HG02798 (cell line): ENCODE measurements at regions not wholly inside any gene's neighbourhood (a gene's known extent, or its start where the extent isn't known, plus 50 kb on each side); places are given as distances from the start of the nearest gene placed in this dataset.

Experiments
- ATAC-seq: cut with Tn5 transposase; IDR thresholded peaks from one replicate; pipeline ENCODE4 v1.9.1; 2021; ENCODE audit warnings: mild to moderate bottlenecking; ENCODE audit not compliant: unreplicated experiment, poor library complexity

DNA sequence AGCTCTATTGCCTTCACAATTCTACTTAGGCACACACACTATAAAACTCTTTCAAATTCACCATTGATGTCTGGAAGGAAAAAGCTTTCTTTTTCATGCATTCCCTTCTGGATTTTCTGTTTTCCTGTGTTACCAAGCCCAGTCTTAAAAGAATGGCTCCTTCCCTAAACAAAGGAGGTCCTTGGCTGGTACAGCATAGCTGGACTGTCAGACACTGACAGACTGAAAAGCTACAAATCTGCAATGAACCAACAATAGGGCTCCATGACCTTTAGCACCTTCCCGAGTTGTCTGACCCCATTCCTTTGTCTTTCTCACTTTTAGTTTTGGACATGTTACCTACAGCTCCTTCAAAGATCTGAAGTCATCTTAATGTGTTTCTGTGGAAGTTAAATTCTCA is 382.5 kb downstream of the TMEM161B start:
- no peak for ATAC-seq

DNA sequence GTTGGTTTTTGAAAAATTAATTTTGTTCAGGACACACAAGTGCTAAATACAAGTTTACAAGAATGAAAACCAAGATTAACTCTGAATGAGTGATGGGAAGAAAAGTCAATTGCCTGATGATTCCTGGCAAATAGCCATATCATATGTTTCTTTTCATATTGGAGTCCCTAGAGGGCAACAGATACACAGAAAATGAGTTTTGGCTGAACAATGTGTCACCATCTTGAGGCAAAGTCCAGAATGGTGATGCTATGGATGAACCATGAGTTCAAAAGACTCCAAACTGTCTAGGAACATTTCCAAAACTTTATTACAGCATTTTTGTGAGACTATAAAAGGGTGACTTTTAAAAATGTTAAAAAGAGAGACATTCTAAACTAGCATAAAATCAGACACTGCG is 382.9 kb downstream of the TMEM161B start:
- ATAC-seq, result no peak

GRCh38 chr5:87877495-87877894 is 391.1 kb downstream of the TMEM161B start:
- no peak for ATAC-seq

GRCh38 chr5:87877023-87877422 is 391.6 kb downstream of the TMEM161B start:
- peak; percentile 31 for ATAC-seq

DNA sequence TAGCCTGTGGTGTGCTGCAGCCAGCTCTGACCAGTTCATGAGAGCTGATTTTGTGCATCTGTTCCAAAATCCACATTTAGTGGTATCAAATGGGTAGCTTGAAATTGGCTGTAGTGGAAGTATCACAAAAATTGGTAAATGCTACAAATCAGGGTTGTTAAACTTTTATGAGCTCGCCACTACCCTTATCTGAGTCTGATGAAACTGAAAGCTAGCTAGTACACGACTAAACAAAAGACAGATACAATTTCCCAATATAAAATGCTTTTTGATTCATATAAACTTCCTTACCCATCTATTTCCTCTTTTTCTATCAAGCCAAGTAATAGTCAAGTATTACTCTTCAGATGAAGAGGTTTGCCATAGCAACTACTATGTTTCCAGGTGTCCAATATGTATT is 392.0 kb downstream of the TMEM161B start:
- peak; percentile 41 for ATAC-seq

DNA sequence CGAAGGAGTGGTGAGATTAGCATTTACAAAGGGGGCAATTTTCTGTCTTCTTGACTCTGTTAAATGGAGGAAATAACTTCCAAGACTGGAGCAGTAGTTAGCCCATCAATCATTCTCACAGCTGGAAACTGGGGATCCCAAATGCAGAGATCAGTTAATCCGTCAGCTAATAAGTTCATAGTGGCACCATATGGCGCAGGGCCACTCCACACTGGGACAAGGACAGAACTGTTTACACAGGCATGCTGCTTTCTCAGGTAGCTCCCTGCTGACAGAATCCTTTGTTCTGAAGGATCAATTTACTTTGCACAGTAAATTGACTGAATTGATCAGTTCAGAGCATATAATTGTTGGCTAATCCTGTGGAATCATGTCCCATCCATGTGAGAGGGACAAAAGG is 395.7 kb downstream of the TMEM161B start:
- no peak for ATAC-seq

DNA sequence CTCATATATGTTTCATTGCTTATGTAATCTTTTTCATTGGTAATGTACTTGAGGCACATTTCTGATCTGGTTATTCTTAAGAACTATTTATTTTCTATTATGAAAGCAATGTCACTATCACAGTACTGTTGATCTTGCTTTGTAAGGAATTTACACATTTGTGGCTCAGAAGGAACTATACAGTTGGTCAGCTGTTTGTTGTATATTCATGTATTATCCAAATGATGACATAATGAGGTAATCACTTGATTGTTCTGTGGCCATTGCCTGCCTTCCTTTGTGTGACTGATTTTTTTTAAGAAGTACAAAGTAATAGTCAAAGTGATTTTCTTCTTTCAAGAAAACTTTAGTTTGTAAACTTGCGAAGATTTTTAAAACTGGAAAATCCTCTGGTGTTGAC is 399.9 kb downstream of the TMEM161B start:
- no peak for ATAC-seq

GRCh38 chr5:87867281-87867680 is 401.4 kb downstream of the TMEM161B start:
- ATAC-seq, result no peak

GRCh38 chr5:87853541-87853940 is 415.1 kb downstream of the TMEM161B start:
- no peak for ATAC-seq

GRCh38 chr5:87851603-87852002 is 417.0 kb downstream of the TMEM161B start:
- no peak for ATAC-seq

- ATAC-seq, result no peak
These were observed 417.8 kb downstream of the TMEM161B start for GRCh38 chr5:87850843-87851242.

DNA sequence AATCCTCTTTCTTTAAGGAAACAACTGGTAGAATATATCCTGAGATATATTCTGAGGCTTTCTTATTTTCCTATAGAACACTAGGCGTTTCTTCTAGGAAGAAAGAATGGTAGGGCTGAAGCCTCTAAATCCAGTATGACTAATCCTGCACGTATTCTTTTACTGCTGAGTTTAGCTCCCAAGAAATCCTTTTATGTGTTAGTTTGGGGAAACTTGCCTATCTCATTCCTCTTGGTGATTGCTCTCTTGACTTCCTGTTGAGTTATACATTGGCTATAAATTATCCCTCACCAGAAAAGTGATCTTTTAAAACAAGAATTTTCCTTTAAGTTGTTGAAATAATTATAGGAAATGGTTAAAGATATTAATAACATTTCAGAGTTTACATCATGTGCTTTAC is 422.9 kb downstream of the TMEM161B start:
- no peak for ATAC-seq

GRCh38 chr5:87844866-87845265 is 423.8 kb downstream of the TMEM161B start:
- ATAC-seq, result no peak

- no peak for ATAC-seq
These were observed 424.2 kb downstream of the TMEM161B start for GRCh38 chr5:87844449-87844848.

DNA sequence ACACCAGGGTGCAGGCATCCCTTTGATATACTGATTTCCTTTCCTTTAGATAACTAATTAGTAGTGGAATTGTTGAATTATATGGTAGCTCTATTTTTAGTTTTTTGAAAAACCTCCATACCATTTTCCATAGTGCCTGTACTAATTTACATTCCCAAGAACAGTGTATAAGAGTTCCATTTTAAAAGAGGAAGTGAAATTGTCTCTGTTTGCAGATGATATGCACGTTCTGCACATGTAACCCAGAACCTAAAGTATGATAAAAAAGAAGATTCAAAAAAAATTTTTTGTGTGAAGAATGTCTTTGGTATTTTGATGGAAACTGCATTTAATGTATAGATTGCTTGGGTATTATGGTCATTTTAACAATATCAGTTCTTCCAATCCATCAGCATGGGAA is 424.0 kb upstream of the CCNH start:
- ATAC-seq, result no peak

- ATAC-seq, result no peak
These were observed 418.8 kb upstream of the CCNH start for GRCh38 chr5:87831499-87831898.

DNA sequence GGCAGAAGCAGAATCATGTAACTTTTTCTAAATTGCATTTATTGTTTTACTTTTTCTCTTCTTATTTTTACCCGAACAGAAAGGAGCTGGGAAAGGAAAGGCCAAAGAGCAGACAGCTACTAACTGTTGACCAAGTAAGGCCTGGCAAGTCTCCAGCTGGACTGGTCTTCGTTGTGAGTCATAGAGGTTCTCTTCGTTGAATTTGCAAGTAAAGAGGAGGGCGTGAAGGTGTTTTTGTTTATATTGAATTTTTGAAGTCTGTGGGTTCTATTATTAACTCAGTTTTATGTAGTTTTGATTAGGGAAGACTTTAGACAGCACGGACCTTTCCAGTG is 416.5 kb upstream of the CCNH start:
- no peak for ATAC-seq

DNA sequence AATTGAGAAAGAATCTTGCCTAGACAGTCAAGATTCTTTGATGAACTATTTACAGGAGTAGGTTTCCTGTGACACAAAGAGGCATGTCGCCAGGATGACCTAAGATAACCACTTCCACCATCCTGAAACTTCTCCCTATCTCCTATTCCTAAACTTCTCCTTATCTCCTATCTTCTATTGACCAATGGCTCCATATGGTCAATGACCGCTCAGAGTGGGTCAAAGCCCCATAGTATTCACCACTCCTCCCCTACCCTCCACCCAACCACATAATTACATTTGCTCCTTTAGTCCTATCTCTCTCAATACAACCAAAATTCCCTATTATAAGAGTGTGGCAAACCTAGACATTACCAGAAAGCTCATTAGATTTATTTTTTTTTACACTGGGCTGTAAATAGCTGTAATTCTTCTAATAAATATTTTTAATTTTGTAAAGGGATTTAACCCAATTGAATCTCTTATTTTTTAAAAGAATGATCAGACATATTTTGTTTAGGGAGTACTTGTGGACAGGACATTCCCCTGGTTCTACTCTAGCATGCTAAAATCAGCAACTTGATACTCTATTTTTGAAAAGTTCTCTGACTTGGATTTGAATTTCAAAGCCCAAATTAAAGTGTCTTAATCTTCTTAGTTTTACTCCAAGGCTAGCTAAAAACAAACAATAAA is 416.0 kb upstream of the CCNH start:
- no peak for ATAC-seq

DNA sequence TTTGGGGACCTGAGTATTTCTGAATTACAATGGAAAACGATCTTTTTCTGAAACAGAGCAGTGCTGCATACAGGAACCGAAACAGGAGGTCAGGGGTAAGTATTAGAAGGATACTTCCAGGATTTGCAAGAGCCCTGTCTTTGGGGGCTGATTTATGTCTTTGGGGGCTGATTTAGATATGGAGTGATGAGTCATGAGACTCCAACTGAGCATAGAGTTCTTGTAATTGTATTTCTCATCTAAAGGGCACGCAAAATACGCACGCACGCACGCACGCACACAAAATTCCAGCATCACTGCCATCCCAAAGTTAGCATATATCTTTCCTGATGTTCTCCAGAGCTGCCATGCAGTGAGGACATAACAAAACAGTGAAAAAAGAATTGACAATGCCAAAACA is 414.8 kb upstream of the CCNH start:
- ATAC-seq, result no peak

- ATAC-seq, result no peak
These were observed 413.8 kb upstream of the CCNH start for GRCh38 chr5:87826507-87826906.

DNA sequence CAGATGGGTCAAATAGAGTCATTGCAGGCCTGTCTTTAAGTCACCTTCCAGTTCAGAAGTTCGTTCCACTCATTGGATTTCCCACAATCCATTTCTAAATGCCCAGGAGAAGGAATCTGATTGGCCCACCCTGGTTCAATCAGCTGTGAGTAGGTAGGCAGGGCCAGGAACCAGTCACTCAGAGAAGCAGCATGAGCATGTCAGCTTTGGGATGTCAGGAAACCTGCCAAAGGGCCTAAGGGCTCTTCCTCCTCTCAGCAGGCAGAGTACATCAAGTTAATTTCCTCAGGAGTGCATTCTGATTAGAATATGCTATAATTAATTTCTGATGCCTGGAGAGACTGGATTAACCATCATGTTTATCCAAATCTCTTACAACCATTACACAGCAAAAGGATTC is 412.9 kb upstream of the CCNH start:
- no peak for ATAC-seq

DNA sequence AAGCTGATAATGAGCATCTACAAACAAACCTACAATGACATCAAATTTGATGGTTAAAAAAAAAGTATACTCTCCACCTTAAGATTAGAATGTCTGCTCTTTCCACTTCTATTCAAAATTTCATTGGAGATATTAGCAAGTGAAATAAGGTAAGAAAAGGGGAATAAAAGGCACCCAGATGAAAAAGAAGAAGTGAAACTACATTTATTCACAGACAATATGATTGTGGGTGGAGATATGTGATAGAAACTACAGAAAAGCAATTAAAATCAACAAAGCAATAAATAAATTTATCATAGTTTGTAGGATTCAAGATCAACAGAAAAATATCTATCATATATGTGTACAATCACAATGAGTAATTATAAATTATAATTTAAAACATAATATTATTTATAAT is 395.1 kb upstream of the CCNH start:
- no peak for ATAC-seq

DNA sequence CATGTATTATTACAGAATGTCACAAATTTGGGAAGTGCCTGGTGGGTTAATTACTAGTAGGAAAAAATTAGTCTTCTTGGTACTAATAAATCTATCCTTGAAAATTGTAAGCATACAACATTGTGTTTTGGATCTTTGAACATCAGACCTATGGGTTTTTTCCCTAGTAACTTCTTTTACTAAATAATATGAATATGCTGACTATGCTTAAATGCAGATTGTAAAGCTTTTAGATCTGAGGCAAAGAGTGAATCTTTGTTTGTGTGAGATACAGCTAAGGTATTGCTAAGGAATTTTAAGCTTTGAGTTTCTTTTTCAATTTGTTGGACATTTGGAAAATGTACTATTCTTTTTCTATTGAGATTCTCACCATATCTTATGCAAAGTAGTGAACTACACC is 390.6 kb upstream of the CCNH start:
- no peak for ATAC-seq
